IPS-20b (cell line): ENCODE measurements at regions not wholly inside any gene's neighbourhood (a gene's known extent, or its start where the extent isn't known, plus 50 kb on each side); places are given as distances from the start of the nearest gene placed in this dataset.
"Not testable (repeated sequence)": the region's sequence is repeated elsewhere in the genome, so short reads cannot be mapped to it uniquely, and the experiment has no call there.

Experiments
- H3K27ac ChIP-seq: one replicate; pipeline ENCODE4 v1.5.1; 2013; ENCODE audit warnings: low read length
- H3K27me3 ChIP-seq: 2 replicates; pipeline ENCODE4 v1.6.1; 2013; ENCODE audit warnings: mild to moderate bottlenecking, low read length, inconsistent platforms; ENCODE audit not compliant: insufficient read depth
- H3K36me3 ChIP-seq: 2 replicates; pipeline ENCODE4 v1.6.1; 2013; ENCODE audit warnings: low read depth, mild to moderate bottlenecking, inconsistent platforms, low read length, moderate library complexity; ENCODE audit not compliant: insufficient read depth
- H3K4me1 ChIP-seq: 2 replicates; pipeline ENCODE4 v1.6.1; 2013; ENCODE audit warnings: mild to moderate bottlenecking, control low read depth, inconsistent platforms, low read length, moderate library complexity; ENCODE audit not compliant: insufficient read depth
- H3K4me3 ChIP-seq: 2 replicates; pipeline ENCODE4 v1.5.1; 2013; ENCODE audit warnings: mild to moderate bottlenecking, low read length, inconsistent platforms
- H3K9ac ChIP-seq: 2 replicates; pipeline ENCODE4 v1.6.1; 2013; ENCODE audit warnings: low read depth, mild to moderate bottlenecking, inconsistent platforms, low read length, moderate library complexity
- H3K9me3 ChIP-seq: 2 replicates; pipeline ENCODE4 v1.6.1; 2013; ENCODE audit warnings: mild to moderate bottlenecking, low read depth, low read length, inconsistent platforms; ENCODE audit not compliant: insufficient read depth

- H3K27me3 ChIP-seq, H3K27ac ChIP-seq, H3K9me3 ChIP-seq, H3K36me3 ChIP-seq, H3K4me1 ChIP-seq, H3K9ac ChIP-seq: not testable (repeated sequence)
- H3K4me3 ChIP-seq = peak overlapping the region; percentile 57
Observed at GRCh38 chr13:40356458-40356857, 310.0 kb downstream of the FOXO1 start.

GRCh38 chr13:40362502-40362901 is 303.9 kb downstream of the FOXO1 start:
- Histone ChIP-seq H3K9ac (no peak overlapping the region), H3K9me3 (no peaks in the 10 kb centered on the region), H3K36me3 (no peaks in the 10 kb centered on the region), H3K27me3 (no peaks in the 10 kb centered on the region), H3K4me3 (no peak overlapping the region), H3K27ac (no peak overlapping the region), H3K4me1 (no peaks in the 10 kb centered on the region)

DNA sequence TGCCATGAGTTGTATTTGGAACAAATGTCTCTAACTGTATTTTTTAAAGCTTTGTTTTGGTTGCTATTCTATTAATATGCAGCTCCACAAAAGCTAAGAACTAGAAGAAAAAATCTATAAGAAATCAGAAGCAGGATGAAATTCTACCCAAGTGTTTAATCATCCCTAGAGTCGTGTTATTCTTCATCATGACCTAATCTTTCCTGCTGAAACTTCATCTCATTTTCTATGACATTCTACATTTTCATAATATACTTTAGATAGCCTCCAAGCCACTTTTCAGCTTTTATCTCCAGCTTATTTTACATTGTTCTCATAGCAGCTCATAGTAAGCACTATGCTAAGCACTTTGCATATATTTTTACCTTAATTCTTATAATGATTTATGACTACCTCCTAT is 302.8 kb downstream of the FOXO1 start:
- Histone ChIP-seq H3K36me3 (no peaks in the 10 kb centered on the region), H3K27ac (no peak overlapping the region), H3K4me1 (no peaks in the 10 kb centered on the region), H3K9ac (no peak overlapping the region), H3K4me3 (no peak overlapping the region), H3K27me3 (no peaks in the 10 kb centered on the region), H3K9me3 (no peaks in the 10 kb centered on the region)

DNA sequence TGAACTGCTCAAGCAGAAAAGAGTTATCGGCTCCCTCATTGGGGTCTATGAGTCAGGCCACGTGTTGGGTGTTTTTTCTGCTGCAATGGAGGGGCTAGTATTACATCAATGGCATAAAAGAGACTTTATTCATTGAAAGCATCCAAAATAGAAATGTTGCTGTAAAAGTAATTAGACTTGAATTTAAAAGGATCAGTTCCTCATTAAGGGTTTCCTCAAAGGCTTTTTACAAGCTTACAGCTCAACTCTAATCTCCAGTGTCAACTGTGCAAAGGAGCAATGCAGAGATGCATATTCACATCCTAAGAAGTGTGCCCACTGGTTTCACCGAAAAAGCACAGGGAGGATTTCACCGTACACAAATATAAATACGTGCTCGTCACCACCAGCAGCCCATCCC is 300.3 kb downstream of the FOXO1 start:
- H3K27me3 ChIP-seq = no peaks in the 10 kb centered on the region
- H3K4me1 ChIP-seq = no peaks in the 10 kb centered on the region
- H3K4me3 ChIP-seq = no peak overlapping the region
- no peaks in the 10 kb centered on the region for H3K9me3 ChIP-seq
- H3K36me3 ChIP-seq = no peaks in the 10 kb centered on the region
- no peak overlapping the region for H3K9ac ChIP-seq
- no peak overlapping the region for H3K27ac ChIP-seq

- Histone ChIP-seq H3K4me1 (no peaks in the 10 kb centered on the region), H3K27me3 (no peaks in the 10 kb centered on the region), H3K4me3 (no peak overlapping the region), H3K9me3 (no peaks in the 10 kb centered on the region), H3K27ac (no peak overlapping the region), H3K9ac (no peak overlapping the region), H3K36me3 (no peaks in the 10 kb centered on the region)
Observed at GRCh38 chr13:40368127-40368891, 298.1 kb downstream of the FOXO1 start.

- Histone ChIP-seq H3K4me1 (no peaks in the 10 kb centered on the region), H3K4me3 (no peak overlapping the region), H3K9me3 (no peaks in the 10 kb centered on the region), H3K36me3 (no peaks in the 10 kb centered on the region), H3K27ac (no peak overlapping the region), H3K27me3 (no peaks in the 10 kb centered on the region), H3K9ac (no peak overlapping the region)
Observed at GRCh38 chr13:40370661-40371060, 295.8 kb downstream of the FOXO1 start.

DNA sequence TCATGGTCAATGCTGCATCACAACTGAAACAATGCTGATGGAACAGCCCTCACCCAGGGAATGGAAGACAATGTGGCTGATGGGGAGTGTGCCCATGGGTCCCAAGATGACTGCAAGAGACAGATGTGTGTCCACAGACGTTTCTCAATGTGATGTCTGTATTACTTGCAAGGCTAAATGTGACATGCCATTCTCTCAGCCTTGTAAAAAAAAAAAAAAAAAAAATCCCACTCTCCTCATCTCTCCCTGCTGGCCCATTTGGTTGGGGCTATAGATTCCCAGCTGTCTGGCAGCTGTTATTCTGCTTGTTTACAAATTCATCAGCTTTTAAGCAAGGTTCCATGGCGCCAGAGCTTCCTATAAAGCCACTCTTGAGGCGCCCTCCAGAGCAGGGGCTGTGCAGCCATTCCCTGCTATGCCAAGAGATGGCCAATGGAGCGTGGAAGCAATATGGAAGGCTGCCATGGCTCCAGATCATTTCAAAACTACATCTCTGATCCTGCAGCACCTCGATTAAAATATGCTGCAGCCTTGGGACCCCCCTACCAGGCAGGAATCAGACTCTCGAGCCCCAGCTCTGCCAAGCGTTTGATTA is 294.8 kb downstream of the FOXO1 start:
- Histone ChIP-seq H3K27me3 (no peaks in the 10 kb centered on the region), H3K27ac (no peak overlapping the region)

GRCh38 chr13:40373608-40374007 is 292.8 kb downstream of the FOXO1 start:
- H3K4me3 ChIP-seq, H3K27me3 ChIP-seq, H3K9me3 ChIP-seq, H3K9ac ChIP-seq, H3K27ac ChIP-seq, H3K36me3 ChIP-seq, H3K4me1 ChIP-seq: not testable (repeated sequence)

More for the DNA sequence above, 294.8 kb downstream of the FOXO1 start:
- H3K36me3 ChIP-seq = no peaks in the 10 kb centered on the region
- no peaks in the 10 kb centered on the region for H3K9me3 ChIP-seq
- H3K4me1 ChIP-seq = no peaks in the 10 kb centered on the region
- no peak overlapping the region for H3K9ac ChIP-seq
- no peak overlapping the region for H3K4me3 ChIP-seq

GRCh38 chr13:40375489-40376171 is 290.8 kb downstream of the FOXO1 start:
- Histone ChIP-seq H3K9ac (no peak overlapping the region), H3K36me3 (no peaks in the 10 kb centered on the region), H3K4me1 (peaks cover 4% of the 10 kb centered on the region; the same call in 1 of the 2 replicates), H3K9me3 (no peaks in the 10 kb centered on the region), H3K27me3 (no peaks in the 10 kb centered on the region), H3K27ac (no peak overlapping the region), H3K4me3 (no peak overlapping the region)

DNA sequence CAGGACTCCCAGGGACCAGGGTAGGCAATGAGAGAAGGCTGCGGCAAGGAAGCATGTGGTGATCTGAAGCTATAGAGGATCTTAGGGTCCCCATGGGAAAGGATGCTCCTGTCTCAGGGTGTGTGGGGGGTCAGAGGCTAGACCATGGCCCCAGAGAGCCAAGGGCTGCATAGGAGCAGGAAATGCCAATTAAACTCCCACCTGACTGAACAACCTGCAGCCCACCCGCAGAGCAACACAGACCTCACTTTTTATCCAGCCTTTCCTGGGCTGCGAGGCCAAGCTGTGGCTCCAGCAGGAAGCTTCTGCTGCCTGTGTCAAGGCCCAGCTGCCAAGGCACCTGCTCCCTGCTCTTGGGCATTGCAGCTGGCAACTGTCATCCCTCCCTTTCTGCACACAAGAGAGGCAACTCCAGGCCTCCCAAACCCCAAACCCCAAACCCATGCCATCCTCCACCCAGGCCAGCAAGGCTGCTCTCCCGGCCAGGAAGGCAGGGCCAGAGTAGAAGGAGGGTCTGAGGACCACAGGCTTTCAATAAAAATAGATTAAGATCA is 290.1 kb downstream of the FOXO1 start:
- Histone ChIP-seq H3K27me3 (no peaks in the 10 kb centered on the region), H3K9ac (no peak overlapping the region), H3K36me3 (no peaks in the 10 kb centered on the region), H3K4me3 (no peak overlapping the region), H3K4me1 (peaks cover 4% of the 10 kb centered on the region; the same call in 1 of the 2 replicates), H3K27ac (no peak overlapping the region), H3K9me3 (no peaks in the 10 kb centered on the region)

DNA sequence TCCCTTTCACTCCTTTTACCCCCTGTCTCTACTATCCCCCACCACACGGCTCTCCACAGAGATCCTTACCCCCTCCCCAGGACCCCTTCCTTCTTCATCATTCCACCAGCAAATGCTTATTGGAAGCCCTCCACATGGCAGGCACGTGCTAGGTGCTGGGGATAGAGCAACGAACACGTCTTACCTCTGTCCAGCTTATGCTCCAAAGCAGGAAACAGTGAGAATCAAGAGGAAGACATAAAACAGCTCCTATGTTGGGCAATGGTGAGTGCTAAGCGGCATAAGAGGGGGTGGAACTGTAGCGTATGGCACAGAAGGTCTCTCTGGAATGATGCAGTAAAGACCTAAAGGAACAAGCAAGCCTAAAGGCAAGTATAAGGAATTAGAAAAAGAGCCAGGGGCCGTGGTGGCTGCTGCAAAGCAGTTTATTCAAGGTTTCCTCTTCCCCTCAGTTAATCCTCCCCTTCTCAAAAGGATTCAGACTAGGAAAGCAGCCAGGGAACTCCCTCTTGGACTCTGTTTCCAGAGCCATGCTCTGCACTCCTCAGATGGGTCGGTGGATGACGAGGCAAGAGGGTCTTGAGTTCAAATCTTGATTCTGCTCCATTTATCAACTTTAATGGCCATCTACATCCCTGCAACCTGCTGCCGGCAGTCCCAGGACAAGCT is 289.4 kb downstream of the FOXO1 start:
- no peak overlapping the region for H3K9ac ChIP-seq
- H3K4me3 ChIP-seq = no peak overlapping the region
- H3K27ac ChIP-seq = no peak overlapping the region

More for the DNA sequence above, 289.4 kb downstream of the FOXO1 start:
- Histone ChIP-seq H3K36me3 (no peaks in the 10 kb centered on the region), H3K9me3 (no peaks in the 10 kb centered on the region), H3K4me1 (peaks cover 4% of the 10 kb centered on the region; the same call in 1 of the 2 replicates), H3K27me3 (no peaks in the 10 kb centered on the region)
